Endometrium (tissue), 2 donors: ENCODE measurements at regions not wholly inside any gene's neighbourhood (a gene's known extent, or its start where the extent isn't known, plus 50 kb on each side); places are given as distances from the start of the nearest gene placed in this dataset.

Source experiments
- FAIRE-seq: peaks from 2 replicates; lab custom pipeline; 2012; peaks lifted over from hg19 to GRCh38; lab: Jason Lieb, UNC
- donor health status: control.
- donor health status: control.

DNA sequence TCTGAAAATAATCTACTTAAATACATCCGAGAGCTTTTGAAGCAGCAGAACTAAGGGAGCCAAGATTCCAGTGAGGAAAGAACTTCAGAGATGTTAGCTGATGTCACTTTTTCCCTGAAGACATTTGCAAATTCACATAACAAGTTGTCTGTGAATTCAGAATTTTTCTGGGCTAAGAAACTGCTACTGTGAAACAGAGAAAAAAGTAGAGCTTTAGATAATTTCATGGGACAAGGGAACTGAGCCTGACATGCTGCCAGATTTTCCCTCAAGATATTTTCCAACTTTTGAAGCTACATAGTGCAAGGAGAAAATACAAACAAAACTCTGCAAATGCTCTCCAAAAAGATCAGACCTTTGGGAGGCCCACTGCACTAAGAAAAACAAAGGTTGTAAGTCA, 484.2 kb downstream of the ANKRD7 start:
- FAIRE-seq = no peak

DNA sequence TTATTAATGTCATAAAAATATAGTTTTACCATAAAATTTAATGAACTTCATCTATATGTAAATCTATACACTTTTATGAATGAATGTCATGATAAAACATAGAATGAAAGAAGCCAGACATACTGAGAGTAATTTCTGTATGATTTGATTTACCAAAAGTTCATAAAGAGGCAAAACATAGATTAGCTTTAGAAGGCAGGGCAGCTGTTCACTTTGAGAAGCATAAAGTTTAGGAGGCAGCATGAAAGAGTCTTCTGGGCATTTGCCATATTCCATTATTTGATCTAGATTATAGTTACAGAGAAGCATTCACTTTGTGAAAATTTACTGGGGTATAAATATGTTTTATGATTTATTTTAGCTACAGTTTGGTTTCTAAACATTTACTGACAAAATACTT, 487.2 kb downstream of the ANKRD7 start:
- no peak for FAIRE-seq

DNA sequence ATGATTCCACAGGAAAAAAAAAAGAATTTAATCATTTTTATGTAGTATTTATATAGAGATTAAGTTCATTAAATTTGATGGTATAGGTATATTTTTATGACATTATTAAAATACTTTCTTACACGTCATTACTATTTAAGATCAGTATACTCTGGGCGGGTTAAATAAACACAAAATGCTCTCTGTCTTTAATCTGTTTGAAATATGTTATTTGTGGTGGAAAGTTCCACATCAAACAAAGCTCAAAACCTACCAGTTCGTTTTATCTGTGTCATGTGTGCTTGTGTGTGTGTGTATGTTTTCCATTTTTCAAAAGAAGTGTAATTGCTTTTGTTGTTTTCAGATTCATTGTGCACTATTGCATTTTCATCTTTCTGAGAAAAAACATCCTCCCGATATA, 488.5 kb downstream of the ANKRD7 start:
- no peak for FAIRE-seq

DNA sequence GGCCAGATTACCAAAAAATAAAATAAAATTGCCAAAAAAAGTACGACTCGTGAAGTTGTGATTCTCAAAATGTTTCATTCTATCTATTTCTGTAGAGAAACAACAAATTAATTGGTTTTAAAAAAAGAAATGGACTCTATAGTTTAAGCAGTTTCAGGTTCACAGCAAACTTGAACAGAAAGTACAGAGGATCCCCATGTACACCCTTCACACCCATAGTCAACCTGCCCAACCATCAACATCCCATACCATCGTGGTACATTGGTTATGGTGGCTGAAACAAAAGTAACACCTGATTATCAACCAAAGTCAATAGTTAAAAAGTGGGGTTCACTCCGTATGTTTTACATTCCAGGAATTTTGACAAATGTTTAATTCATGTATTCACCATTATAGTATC, 496.1 kb downstream of the ANKRD7 start:
- no peak for FAIRE-seq

DNA sequence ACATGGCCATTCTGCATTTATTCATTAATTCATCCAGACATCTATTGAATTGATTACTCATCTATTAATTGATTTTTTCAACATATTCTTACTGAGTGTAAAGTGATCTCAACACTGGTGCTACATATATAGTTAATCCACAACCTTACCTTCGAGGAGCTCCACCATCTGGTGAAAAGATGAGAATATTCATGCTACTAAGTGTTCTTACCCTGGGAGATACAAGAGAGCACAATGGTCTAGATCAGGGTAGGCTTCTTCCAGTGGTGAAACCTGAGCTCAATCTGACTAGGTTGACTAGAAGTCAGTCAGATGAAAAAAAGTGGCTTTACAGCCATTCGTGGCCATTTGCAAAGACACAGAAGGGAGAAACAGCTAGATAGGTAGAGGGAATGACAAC, 507.4 kb downstream of the ANKRD7 start:
- FAIRE-seq = no peak

DNA sequence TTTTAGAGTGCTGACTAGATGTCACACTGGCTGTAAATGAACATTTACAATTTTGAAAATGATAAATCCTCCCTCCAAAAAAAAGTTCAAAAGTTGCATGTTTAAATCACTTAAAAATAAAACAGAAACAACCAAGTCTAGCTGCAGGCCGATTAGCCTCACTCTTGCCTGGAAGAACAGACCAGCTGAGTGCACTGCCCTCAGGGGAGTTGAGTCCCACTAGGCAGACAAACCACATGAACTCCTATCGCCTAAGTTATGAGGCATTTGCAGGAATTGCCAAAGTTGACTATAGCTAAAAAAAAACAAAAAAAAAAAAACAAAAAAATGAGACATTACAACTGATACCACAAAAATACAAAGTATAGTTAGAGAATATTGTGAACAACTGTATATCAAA, 510.0 kb downstream of the ANKRD7 start:
- FAIRE-seq = no peak

DNA sequence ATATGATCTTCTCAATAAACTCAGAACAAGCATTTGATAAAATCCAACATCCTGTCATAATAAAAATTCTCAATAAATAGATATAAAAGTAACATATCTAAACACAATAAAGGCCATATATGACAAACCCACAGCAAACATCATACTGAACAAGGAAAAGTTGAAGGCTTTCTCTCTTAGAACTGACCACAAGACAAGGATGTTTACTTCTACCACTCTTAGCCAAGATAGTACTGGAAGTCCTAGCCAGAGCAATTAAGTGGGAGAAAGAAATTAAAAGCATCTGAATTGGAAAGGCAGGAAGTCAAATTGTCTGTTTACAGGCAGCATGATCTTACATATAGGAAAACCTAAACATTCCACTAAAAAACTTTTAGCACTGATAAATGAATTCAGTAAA, 510.9 kb downstream of the ANKRD7 start:
- no peak for FAIRE-seq

DNA sequence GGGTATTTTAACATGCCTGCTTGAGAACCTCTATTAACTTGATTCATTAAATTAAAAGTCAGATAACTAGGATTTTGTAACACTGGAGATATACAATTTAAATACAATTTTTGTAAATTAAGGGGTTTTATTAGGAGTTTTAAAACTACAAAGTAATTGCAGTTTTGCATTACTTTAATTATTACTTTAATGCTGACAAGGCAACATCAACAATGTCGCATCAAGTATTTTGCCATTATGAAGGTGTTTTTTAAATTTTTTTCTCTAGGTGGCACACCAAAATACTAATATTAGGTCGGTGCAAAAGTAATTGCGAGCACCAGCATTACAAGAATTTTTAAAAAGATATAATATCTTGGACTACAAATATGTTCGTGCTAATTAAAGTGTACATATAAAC, 513.4 kb downstream of the ANKRD7 start:
- no peak for FAIRE-seq

DNA sequence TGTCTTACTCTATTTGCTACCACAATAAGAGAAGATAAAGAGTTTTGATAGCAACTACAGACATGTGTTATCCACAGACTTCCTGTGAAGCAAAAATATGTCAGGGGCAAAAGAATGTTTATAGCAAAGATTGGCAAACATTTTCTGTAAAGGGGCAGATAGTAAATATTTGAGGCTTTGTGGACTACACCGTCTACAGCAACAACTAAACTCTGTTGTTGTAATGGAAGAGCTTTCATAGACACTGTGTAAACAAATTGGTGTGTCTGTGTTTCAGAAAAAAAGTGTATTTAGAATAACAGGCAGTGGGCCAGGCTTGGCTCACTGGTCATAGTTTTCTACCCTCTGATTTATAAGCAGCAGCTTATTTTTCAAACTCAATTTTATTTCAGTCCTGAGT, 521.4 kb downstream of the ANKRD7 start:
- FAIRE-seq = no peak

DNA sequence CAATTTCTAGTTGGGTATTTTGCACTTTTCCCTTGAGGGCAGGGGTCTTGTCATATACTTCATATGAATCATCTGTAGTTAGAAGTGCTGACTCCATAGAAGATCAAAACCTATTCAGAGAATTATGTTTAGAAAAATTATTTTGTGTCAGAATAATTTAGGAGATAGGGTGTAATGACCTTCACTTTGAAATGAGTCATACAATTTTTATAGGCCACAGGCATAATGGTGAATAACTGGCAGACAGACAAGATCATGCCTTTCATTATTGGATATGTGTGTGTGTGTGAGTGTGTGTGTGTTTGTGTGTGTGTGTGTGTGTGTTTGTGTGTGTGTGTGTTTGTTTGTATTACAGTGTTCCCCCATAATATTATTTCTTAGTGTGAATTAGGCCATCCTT, 523.0 kb downstream of the ANKRD7 start:
- no peak for FAIRE-seq

DNA sequence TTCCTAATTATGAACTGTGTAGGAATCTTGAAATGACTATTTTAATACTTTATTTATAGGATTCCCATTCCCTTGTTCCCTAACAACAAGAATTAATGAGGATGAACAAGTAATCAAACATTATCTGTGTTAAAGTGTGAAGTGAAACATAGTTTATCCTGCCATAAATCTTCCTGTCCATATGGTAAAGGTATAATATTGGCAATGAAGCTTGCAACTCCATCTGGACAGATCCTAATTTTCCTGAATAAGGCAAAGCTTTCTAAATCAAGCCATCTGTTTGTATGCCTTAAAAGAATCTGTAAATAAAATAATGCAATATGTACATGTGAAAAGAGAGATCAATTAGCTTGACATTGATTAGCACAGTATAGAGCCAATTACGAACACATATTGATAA, 529.0 kb downstream of the ANKRD7 start:
- no peak for FAIRE-seq

DNA sequence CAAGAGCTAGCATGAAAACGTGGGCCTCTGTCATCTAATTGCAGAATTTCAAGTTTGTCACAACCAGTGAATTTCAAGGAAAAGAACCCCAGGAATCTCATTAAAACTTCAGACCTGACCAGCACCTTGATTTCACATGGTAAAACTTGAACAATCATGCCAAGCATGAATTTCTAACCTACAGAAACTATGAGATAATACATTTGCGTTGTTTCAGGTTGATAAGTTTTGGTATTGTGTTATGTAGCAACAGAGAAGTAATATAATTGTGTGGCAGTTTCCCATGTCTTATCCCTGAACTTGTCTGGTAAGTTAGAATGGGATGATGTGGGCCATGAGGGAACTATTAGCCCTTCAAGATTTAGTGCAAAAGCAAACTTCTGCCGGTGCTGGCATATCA, 530.1 kb downstream of the ANKRD7 start:
- no peak for FAIRE-seq

DNA sequence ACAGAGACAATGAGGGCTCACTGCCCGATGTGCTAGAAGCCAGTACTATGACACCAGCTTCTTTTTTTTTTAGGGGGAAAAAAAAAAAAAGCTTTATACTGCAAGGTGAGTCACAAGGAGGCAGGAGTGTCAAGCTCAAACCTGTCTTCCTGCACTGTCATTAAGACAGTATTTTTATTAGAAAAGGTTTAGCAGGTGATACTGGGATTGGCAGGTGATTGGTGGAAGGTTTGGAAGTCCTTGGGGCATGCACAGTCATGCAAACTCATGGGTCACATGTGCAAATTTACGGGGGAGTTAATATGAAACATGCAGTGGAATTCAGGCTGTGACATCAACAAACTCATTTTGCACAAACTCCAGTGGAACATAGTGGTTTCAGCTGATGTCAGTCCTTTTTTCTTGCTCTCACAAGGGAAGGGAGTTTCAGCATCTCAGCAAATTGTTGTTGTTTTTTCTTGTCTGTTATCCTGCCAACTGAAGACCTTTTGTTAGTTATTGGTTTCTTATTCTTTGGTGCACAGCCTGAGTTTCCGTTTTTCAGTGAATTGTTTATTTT, 530.6 kb downstream of the ANKRD7 start:
- FAIRE-seq = peak; percentile 65

DNA sequence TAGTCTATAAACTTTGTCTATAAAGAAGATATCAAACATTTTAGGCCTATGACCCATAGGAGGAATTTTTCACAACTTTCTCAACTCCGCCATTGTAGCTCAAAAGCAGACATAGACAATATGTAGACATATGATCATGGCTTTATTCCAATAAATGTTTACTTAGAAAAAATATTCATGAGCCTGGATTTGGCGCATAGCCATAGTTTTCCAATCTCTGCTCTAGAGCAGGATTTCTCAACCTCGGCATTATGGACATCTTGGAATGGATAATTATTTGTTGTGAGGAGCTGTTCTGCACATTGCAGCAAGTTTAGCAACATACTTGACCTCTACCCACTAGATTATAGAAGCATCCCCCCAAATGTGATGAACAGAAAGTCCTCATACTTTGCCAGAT, 532.6 kb downstream of the ANKRD7 start:
- FAIRE-seq = no peak

DNA sequence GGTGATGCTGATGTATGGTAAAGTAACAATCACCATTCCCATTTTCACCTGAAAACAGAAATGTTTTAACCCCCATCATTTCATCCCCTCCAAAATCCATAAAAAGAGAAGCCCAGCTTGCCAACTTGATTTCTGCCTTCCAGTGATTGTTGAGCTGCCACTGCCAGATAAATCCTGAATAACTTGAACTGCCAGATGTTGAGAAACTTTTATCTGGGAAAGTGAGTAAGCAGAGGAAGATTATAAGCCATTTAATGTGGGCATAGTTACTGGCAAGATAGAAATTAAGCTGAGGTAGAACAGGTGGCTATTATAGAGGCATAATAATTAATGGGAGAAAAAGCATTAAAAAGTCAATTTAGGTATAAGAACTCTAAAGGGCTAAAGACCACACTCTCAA, 534.1 kb downstream of the ANKRD7 start:
- no peak for FAIRE-seq

DNA sequence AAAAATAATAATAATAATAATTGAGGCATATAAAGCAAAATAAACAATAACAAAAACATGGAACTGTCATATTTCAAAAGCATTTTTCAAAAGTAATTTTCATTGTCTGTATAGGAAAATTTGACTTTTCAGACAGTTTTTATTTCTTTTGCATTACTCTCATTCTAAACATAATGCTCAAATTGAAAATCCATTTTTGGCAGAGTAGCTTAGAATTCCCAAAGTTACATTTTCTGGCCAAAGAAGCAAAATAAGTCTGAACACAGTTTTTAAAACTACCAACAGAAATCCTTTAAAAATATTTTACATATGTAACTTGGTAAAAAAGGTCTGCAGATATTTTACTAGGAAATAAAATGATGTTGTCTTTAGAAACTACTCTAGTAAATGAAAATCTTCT, 535.4 kb downstream of the ANKRD7 start:
- no peak for FAIRE-seq

DNA sequence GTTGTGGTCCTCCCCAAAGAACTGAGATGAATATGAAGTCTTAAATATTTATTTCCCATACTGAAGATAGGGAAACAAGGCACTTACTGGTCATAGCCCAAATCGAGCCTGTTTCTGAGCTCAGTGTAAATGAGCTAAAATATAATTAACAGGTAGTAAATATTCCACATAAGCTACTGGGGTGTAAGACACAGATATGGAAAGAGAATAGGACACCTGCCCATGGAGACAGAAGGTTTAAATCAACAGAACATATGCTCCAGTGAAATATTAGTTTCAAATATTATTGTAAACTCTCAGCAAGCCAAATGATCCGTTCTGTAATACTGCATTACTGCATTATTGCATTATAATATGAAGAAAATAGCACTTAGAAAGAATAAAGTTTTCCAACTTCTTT, 537.9 kb downstream of the ANKRD7 start:
- FAIRE-seq = no peak

DNA sequence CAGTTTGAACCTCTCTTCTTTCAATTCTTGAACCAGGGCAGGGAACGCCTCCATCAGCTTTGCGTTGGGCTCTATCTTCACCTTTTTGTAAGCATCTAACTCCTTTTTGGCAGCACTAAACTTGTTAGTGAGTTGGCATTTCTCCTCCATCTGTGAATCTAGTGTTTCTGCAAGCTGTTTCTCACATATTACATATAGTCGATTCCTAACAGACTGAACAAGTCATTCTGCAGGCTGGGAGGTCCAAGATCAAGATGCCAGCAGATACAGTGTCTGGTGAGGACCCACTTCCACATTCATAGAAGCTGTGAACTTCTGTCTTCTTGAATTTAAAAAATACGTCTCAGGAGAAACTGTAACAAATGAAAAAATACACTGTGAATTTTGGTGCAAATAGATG, 539.7 kb downstream of the ANKRD7 start:
- FAIRE-seq = no peak

DNA sequence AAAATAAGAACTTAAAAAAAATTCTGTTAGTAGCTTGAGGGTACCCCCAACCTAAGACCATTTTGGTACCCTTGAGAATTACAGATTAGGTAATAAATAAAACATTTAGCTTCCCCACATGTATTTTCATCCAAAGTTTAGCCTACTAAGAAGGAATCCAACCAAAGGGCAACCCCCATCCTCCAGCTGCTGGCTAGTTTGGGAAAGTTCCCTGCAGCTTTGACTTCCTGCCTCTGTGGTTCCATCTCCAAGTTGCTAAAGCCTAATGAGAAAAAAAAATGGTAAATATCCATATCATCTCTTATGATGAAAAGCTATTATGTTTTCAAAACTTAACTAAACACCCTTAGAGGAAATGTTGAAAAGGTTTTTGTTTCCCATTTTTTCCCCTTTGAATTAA, 547.2 kb downstream of the ANKRD7 start:
- FAIRE-seq = no peak

DNA sequence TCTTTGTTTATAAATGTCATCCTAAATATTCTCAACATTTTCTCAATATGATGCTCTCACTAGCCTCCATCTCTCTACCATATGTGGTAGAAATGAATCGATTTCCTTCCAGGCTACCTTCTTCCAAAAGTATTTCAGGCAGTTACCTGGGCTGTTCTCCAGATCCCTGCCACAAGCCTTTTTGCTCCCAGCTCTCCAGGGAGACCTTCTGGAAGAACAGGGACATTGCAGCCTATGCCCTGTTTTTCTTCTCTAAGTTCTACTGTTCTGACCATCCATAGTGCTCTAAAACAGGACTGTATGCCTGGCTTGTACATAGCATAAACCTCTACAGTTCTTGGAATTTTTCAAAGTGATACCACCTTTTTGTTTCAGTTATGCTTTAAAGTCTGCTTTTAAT, 552.8 kb downstream of the ANKRD7 start:
- FAIRE-seq = no peak

DNA sequence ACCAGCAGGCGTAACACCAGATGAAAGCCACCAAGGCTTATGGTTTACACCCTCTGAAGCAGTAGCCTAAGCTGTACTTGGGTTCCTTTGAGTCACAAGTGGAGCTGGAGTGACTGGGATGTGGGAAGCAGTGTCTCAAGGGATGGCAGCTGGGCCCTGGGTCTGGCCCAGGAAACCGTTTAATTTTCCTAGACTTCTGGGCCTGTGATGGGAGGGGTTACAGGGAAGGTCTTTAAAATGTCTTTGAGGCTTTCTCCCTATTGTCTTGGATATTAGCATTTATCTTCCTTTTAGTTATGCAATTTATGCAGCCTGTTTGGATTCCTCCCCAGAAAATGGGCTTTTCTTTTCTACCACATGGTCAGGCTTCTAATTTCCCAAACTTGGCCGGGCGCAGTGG, 568.2 kb downstream of the ANKRD7 start:
- FAIRE-seq = no peak

DNA sequence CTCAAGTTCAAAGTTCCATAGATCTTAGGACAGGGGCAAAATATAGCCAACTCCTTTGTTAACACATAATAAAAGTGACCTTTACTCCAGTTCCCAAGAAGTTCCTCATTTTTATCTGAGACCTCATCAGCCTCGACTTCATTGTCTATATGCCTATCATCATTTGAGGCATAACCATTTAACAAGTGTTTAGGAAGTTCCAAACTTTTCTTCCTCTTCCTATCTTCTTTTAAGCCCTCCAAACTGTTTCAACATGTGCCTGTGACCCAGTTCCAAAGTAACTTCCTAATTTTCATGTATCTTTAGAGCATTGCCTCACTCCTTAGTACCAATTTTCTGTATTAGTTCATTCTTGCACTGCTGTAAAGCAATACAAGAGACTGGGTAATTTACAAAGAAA, 569.1 kb downstream of the ANKRD7 start:
- no peak for FAIRE-seq

DNA sequence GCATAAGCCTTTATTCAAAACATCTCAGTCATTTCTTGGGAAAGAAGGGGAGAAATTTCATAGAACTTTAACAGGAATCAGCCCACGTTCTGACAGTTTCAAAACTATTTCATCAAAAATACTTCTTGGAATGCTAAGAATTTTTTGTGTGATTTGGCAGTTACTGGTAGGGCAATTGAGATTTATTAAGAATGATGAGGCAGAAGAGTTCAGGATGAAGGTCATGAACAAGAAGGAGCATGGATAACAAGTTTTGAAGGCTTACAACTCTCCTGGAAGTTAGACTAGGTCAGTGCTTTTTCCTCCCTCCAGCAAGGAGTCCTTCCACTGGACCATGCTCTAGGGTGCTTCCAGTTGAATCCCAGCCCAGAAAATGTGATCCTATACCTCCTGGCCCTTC, 569.9 kb downstream of the ANKRD7 start:
- no peak for FAIRE-seq

DNA sequence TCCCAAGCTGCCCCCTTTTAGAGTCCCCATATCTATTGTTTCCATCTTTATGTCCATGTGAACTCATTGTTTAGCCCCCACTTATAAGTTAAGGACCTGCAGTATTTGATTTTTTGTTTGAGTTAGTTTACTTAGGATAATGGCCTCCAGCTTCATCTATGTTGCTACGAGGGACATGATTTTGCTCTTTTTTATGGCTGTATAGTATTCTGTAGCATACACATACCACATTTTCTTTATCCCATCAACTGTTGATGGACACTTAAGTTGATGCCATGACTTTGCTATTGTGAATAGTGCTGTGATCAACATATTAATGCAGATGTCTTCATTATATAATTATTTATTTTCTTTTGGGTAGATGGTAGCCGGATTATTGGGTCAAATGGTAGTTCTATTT, 576.9 kb downstream of the ANKRD7 start:
- FAIRE-seq = no peak

DNA sequence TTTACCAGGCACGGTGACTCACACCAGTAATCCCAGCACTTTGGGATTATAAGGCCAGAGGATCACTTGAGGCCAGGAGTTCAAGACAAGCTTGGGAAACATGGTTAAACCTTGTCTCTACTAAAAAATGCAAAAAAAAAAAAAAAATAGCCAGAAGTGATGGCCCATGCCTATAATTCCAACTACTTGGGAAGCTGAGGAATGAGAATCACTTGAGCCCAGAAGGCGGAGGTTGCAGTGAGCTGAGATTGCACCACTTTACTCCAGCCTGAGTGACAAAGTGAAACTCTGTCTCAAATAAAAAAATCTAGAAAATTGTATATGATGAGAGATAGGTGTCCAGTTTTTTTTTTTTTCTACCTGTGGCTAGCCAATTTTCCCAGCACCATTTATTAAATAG, 578.2 kb downstream of the ANKRD7 start:
- FAIRE-seq = no peak
